ENCODE measurements at regions not wholly inside any gene's neighbourhood (a gene's known extent, or its start where the extent isn't known, plus 50 kb on each side); places are given as distances from the start of the nearest gene placed in this dataset.
A peak's percentile ranks its signal among the peaks of the same experiment; 100 is the strongest.
"Not testable (repeated sequence)": the region's sequence is repeated elsewhere in the genome, so short reads cannot be mapped to it uniquely, and the experiment has no call there.

GRCh38 chr14:41285186-41285748, 321.4 kb upstream of the LRFN5 start:
- DNase-seq, result peak in 1 of 5 experiments; percentile 8

DNA sequence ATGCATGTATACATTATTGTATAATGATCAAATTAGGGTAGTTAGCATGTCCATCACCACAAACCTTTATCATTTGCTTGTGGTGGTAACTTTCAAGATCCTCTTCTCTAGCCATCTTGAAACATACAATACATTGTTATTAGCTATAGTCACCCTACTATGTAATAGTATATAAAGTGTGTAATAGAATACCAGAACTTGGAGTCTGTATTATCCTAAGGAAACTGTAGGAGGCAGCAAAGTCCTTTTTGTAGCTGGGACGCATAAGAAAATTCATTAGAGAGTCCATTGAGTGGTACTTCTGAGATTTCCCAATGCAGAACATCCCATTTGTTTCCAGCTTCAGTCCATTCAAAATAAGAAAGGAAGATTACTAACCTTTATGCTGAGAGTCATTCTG, 325.9 kb upstream of the LRFN5 start:
- no peak for DNase-seq

GRCh38 chr14:41277450-41277849, 329.2 kb upstream of the LRFN5 start:
- DNase-seq, result no peak

GRCh38 chr14:41257476-41257875, 349.2 kb upstream of the LRFN5 start:
- no peak for DNase-seq

GRCh38 chr14:41235466-41235865, 371.2 kb upstream of the LRFN5 start:
- DNase-seq, result no peak

DNA sequence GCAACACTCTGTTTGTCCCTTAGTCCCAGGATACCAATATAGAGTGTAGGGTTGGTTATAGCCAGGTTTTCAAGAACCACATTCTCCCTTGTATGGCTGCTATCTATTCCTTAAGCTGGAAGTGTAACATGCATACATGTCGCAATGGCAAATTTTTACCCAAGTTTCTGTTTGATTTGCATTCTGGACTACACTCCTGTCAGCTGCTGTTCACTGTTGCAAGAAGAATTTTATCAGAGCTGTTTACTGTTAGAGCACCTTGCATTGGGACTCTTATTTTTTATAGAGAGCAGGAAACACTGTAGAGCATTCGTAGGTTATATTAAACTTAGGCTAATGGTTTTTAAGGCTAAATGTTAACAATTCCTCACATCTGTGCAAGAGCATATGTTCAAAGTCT, 376.0 kb upstream of the LRFN5 start:
- no peak for DNase-seq

DNA sequence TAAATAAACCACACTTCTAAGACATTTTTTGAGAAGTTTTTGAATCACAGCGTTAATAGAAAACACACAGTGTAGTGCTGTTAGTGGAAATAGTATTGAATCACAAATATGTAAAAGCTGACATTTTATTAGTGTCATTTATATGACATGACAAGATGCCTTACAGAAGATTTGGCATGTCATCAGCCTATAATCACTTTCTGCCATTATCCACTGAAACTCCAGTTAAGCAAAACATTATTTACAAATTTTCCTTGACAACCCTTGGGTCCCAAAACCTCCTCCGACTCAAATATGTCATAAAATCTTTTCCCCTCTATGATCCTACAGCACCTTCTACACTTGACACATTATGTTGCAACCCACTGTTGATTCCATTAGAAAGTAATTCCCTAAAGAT, 376.9 kb upstream of the LRFN5 start:
- DNase-seq, result no peak

DNA sequence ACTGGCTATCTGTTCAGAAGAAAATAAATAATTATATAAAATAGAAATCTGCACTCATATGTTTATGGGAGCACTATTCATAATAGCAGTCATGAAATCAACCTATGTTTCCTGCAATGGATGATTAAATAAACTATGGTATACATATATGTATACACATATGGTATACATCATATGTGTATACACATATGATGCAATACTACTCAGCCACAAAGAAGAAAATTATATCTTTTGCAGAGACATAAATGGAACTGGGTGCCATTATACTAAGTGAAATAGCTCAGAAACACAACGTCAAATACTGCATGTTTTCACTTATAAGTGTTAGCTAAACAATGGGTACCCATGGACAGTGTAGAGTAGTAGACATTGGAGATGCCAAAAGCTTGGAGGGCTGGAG, 381.2 kb upstream of the LRFN5 start:
- no peak for DNase-seq

GRCh38 chr14:41222581-41222980, 384.1 kb upstream of the LRFN5 start:
- no peak for DNase-seq

DNA sequence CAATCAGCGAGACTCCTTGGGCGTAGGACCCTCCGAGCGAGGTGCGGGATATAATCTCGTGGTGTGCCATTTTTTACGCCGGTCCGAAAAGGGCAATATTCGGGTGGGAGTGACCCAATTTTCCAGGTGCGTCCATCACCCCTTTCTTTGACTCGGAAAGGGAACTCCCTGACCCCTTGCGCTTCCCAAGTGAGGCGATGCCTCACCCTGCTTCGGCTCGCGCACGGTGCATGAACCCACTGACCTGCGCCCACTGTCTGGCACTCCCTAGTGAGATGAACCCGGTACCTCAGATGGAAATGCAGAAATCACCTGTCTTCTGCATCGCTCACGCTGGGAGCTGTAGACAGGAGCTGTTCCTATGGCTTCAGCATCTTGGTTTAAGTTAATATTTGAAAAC, 391.7 kb upstream of the LRFN5 start:
- DNase-seq, result not testable (repeated sequence)

- DNase-seq, result no peak
These were observed 405.0 kb upstream of the LRFN5 start for GRCh38 chr14:41201696-41202095.

DNA sequence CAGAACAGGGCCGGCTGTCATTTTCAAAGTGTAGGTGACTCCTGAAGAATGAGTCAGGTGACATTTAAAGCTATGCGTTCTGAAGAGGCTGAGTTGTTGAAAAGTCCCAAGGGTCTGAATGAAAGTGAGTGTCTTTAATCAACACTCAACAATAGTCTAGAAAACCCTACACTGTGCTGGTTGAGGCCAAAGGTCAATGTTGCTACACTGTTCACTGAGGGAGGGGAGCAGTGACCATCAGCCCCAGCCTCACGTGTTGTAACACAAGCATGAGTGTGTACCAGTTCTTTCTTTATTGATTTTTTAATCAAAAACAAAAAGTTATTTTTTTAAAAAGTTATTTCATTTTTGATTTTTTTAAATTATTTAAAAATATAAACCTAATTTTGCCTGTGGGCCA, 418.8 kb upstream of the LRFN5 start:
- no peak for DNase-seq

- no peak for DNase-seq
These were observed 435.6 kb upstream of the LRFN5 start for GRCh38 chr14:41171045-41171444.

DNA sequence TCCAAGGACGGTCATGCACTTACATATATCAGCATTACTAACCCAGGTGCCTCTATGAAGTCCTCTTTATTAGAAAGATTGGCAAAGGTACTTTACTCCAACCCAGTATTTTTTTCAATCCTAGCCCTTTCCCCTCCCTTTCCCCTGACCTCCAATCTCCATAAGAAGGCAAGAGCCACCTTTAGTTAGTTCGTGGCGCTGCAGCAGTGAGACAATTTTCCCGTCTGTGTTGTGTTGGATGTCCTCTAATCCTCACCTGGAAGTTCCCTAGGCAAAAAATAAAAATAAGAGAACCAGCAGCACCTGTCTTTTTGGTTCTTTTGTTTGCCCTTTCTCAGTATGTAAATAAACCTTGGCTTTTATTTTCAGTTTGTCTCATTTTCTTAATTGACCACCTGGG, 439.6 kb upstream of the LRFN5 start:
- DNase-seq, result no peak

- DNase-seq, result no peak
These were observed 452.4 kb upstream of the LRFN5 start for GRCh38 chr14:41154143-41154807.

DNA sequence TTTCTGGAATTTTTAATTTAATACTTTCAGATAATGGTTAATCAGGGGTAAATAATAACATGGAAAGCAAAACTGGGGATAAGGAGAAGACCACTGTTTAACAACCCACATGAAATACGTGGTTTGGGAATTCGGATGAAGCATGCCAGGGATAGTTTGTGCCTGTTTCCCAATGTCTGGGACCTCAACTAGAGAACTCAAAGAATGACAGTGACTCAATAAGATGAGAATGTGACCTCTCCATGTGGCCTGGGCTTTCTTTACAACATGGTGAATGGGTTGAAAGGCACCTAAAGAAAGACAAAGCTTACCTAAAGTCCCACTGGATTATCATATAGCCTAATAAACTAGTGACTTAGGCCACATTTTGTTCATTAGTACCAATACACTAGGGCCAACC, 460.3 kb upstream of the LRFN5 start:
- no peak for DNase-seq

DNA sequence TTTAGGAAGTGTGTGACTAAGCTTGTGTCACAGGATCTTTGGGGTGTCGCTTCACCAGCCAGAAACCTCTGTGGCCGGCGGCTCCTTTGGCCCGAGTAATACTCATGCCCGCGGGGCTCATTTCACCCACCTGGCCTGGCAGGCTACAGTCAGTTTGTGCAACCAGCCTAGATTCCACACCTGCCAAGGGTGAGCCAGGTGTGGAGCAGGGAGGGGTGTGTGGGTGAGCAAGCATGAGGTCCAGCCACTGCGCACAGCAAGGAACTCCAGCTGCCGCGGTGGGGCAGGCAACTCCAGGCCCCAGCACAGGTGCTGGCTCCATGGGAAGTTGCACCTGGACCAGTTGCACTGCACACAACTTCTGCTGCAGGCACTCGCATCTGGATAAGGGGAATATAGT, 462.3 kb upstream of the LRFN5 start:
- DNase-seq, result no peak

DNA sequence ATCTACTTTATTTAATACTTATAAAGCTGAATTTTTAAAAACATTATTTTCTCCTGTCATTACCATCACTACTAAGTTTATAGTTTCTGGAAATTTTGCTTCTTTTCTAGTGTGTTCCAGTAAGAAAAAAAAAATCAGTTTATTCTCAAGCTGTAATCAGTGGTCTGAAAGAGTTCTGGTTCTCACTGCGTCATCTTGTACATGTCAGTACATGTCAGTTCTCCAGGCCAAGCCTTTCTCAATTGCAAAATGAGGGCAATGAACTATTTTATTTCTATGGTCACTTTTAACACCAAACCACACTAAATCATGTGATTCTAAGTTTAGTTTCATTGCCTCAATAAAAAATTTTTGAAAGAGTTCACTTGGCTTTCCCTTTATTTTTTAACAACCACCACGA, 468.9 kb upstream of the LRFN5 start:
- DNase-seq, result no peak

GRCh38 chr14:41130274-41130673, 476.4 kb upstream of the LRFN5 start:
- DNase-seq, result no peak

GRCh38 chr14:41120402-41120801, 486.3 kb upstream of the LRFN5 start:
- DNase-seq, result no peak

DNA sequence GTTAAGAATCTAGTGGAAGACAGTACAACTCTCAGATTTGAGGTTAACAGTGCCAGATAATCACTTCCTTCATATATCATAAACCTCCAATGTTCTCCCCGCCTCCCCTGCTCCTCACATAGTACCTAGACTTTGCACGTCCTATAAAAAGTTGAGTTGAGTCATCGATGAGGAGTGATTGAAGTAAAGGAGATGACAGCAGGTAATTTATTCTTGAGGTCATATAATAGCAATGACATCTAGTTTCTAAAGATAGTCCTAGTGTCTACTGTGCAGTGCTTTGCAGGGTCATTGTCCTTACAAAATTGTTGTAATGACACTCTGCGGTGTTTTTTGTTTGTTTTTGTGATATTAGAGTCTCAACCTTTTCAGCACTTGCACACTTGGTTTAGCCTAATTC, 510.5 kb upstream of the LRFN5 start:
- no peak for DNase-seq

DNA sequence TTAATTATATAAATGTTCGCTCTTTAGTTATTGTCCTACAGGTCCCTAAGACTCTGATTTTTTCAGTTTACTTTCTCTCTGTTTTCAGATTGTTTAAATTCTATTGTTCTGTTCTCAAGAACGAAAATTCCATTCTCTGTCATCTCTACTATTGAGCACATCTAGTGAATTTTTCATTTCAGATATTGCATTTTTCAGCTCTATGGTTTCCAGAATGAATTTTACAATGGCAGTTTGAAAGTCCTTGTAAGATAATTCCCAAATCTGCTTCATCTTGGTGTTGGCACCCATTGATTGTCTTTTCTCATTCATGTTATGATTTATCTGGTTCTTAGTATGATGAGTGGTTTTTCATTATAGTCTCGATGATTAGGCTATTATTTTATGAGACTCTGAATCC, 519.6 kb upstream of the LRFN5 start:
- DNase-seq, result no peak

- DNase-seq, result no peak
These were observed 533.1 kb upstream of the LRFN5 start for GRCh38 chr14:41073544-41073943.

DNA sequence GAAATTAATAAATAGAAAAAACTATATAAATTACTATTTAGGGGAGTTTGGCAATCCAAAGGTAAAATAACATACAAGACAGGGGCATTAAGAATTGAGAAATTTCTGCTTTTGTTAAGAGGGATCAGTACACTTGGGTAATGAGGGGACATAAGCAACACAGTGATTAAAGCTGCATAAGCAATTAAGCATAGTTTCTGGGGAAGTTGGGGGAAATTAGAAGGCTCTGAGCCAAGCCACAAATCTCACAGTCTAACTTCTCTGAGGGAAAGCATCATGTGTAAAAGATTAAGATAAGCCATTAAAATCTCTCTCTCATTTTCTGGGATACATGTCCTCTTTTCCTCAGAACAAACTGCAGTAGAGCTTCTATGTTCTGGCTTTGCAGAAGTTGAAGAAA, 533.9 kb upstream of the LRFN5 start:
- no peak for DNase-seq

DNA sequence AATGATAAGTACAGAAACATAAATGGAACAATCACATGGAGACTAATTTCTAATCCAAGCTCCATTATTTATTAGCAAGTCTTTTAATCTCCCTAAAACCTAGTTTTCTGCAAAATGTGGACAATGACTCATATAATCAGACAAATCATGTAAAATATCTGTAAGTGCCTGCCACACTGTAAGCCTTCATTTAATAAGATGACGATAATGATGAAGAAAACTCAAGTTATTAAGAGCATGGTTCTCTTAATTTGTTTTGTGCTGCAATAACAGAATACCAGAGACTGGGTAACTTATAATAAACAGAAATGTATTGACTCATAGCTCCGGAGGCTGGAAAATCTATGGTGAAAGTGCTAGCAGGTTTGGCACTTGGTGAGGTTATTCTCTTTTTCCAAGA, 535.3 kb upstream of the LRFN5 start:
- DNase-seq, result no peak
